HEK293 (cell line): ENCODE measurements at regions not wholly inside any gene's neighbourhood (a gene's known extent, or its start where the extent isn't known, plus 50 kb on each side); places are given as distances from the start of the nearest gene placed in this dataset.

Source experiments
- CTCF ChIA-PET: fragments of 350-600 bp; formaldehyde crosslinking; extraction: SDS; loops from one replicate; lab custom pipeline; 2021; ENCODE audit warnings: antibody characterized with exemption; lab: Yijun Ruan, JAX
- POLR2A ChIA-PET: fragments of 300-600 bp; formaldehyde crosslinking; extraction: SDS; loops from one replicate; lab custom pipeline; 2020; ENCODE audit warnings: antibody characterized with exemption, inconsistent platforms; lab: Yijun Ruan, JAX
- H3K27ac ChIP-seq: fragments of 200-500 bp; sonication (Bioruptor generic); 2 replicates; pipeline ENCODE4 v1.5.1; 2014; ENCODE audit warnings: low read depth, low read length, control low read depth, inconsistent platforms; ENCODE audit errors: extremely low read depth
- H3K36me3 ChIP-seq, 2 experiments: fragments of 200-500 bp in 1 of 2; sonication (Bioruptor generic) in 1 of 2; 1 replicate in 1 of 2; 2 replicates in 1 of 2; pipeline ENCODE4 v1.5.1; 2014 to 2017; ENCODE audit warnings: inconsistent platforms in 2 of 2, low read length in 2 of 2; ENCODE audit not compliant: control insufficient read depth in 2 of 2, insufficient read depth in 1 of 2
- H3K4me1 ChIP-seq: fragments of 200-500 bp; sonication (Bioruptor generic); 2 replicates; pipeline ENCODE4 v1.5.1; 2014; ENCODE audit warnings: mild to moderate bottlenecking, low read length, inconsistent platforms; ENCODE audit not compliant: control insufficient read depth, insufficient read depth
- H3K4me3 ChIP-seq: 2 replicates; pipeline ENCODE4 v1.5.1; 2011; ENCODE audit warnings: low read depth, mild to moderate bottlenecking, control low read depth, low read length, moderate library complexity
- H3K9me3 ChIP-seq: fragments of 200-500 bp; sonication (Bioruptor generic); 2 replicates; pipeline ENCODE4 v1.5.1; 2014; ENCODE audit warnings: low read depth, low read length, inconsistent platforms; ENCODE audit not compliant: control insufficient read depth, insufficient read depth
- BCL11A ChIP-seq: fragments of 450-650 bp; formaldehyde crosslinking; IDR thresholded peaks from 2 replicates; pipeline ENCODE4 v1.5.1; 2016; ENCODE audit warnings: low read depth, missing biosample characterization, missing genetic modification characterization
- OVOL3 ChIP-seq: fragments of 450-650 bp; formaldehyde crosslinking; IDR thresholded peaks from 2 replicates; pipeline ENCODE4 v1.5.1; 2016; ENCODE audit warnings: missing biosample characterization, missing genetic modification characterization
- RBAK ChIP-seq: fragments of 450-650 bp; formaldehyde crosslinking; IDR thresholded peaks from 2 replicates; pipeline ENCODE4 v1.5.1; 2016; ENCODE audit warnings: missing biosample characterization, missing genetic modification characterization
- REST ChIP-seq: fragments of 450-650 bp; formaldehyde crosslinking; IDR thresholded peaks from 2 replicates; pipeline ENCODE4 v1.5.1; 2016; ENCODE audit warnings: missing biosample characterization, missing genetic modification characterization
- ZBTB6 ChIP-seq: fragments of 450-650 bp; formaldehyde crosslinking; IDR thresholded peaks from 2 replicates; pipeline ENCODE4 v1.5.1; 2017; ENCODE audit warnings: missing biosample characterization, missing genetic modification characterization
- ZFP3 ChIP-seq: fragments of 450-650 bp; formaldehyde crosslinking; IDR thresholded peaks from 2 replicates; pipeline ENCODE4 v1.5.1; 2016; ENCODE audit warnings: low read depth, missing biosample characterization, missing genetic modification characterization
- ZNF202 ChIP-seq: fragments of 450-650 bp; formaldehyde crosslinking; IDR thresholded peaks from 2 replicates; pipeline ENCODE4 v1.5.1; 2016; ENCODE audit warnings: missing biosample characterization, missing genetic modification characterization, borderline replicate concordance
- ZNF302 ChIP-seq: fragments of 450-650 bp; formaldehyde crosslinking; IDR thresholded peaks from 2 replicates; pipeline ENCODE4 v1.5.1; 2016; ENCODE audit warnings: missing biosample characterization, missing genetic modification characterization, low read depth
- ZNF350 ChIP-seq: fragments of 450-650 bp; formaldehyde crosslinking; IDR thresholded peaks from 2 replicates; pipeline ENCODE4 v1.5.0; 2017; ENCODE audit warnings: missing biosample characterization, mild to moderate bottlenecking, missing genetic modification characterization
- ZNF366 ChIP-seq: fragments of 450-650 bp; formaldehyde crosslinking; conservative IDR thresholded peaks from 2 replicates; pipeline ENCODE4 v1.5.1; 2016; ENCODE audit warnings: missing biosample characterization, missing genetic modification characterization
- ZNF510 ChIP-seq: fragments of 450-650 bp; formaldehyde crosslinking; IDR thresholded peaks from 2 replicates; pipeline ENCODE4 v1.5.1; 2018; ENCODE audit warnings: mild to moderate bottlenecking, missing genetic modification characterization, missing biosample characterization; ENCODE audit not compliant: insufficient replicate concordance
- ZNF561 ChIP-seq: fragments of 450-650 bp; IDR thresholded peaks from 2 replicates; pipeline ENCODE4 v1.5.1; 2018; ENCODE audit warnings: missing biosample characterization, missing genetic modification characterization, borderline replicate concordance
- ZNF585B ChIP-seq: fragments of 450-650 bp; formaldehyde crosslinking; IDR thresholded peaks from 2 replicates; pipeline ENCODE4 v1.5.1; 2016; ENCODE audit warnings: missing biosample characterization, missing genetic modification characterization
- ZNF654 ChIP-seq: fragments of 450-650 bp; formaldehyde crosslinking; IDR thresholded peaks from 2 replicates; pipeline ENCODE4 v1.5.1; 2016; ENCODE audit warnings: low read depth, missing biosample characterization, missing genetic modification characterization
- ZNF664 ChIP-seq: fragments of 450-650 bp; formaldehyde crosslinking; IDR thresholded peaks from 2 replicates; pipeline ENCODE4 v1.5.1; 2016; ENCODE audit warnings: missing biosample characterization, missing genetic modification characterization
- ZNF701 ChIP-seq: fragments of 450-650 bp; formaldehyde crosslinking; IDR thresholded peaks from 2 replicates; pipeline ENCODE4 v1.5.1; 2016; ENCODE audit warnings: missing biosample characterization, missing genetic modification characterization
- ZNF777 ChIP-seq: fragments of 450-650 bp; formaldehyde crosslinking; IDR thresholded peaks from 2 replicates; pipeline ENCODE4 v1.5.1; 2017; ENCODE audit warnings: missing biosample characterization, missing genetic modification characterization, borderline replicate concordance
- ZNF843 ChIP-seq: fragments of 450-650 bp; formaldehyde crosslinking; IDR thresholded peaks from 2 replicates; pipeline ENCODE4 v1.5.1; 2016; ENCODE audit warnings: missing biosample characterization, missing genetic modification characterization
- ZSCAN16 ChIP-seq: fragments of 450-650 bp; formaldehyde crosslinking; IDR thresholded peaks from 2 replicates; pipeline ENCODE4 v1.5.1; 2016; ENCODE audit warnings: missing biosample characterization, missing genetic modification characterization
- TF ChIP-seq, protein P1 (sequence below): fragments of 450-650 bp; formaldehyde crosslinking; IDR thresholded peaks from 2 replicates; pipeline ENCODE4 v1.5.1; 2016; ENCODE audit warnings: missing biosample characterization, missing genetic modification characterization
- TF ChIP-seq, protein P2 (sequence below): fragments of 450-650 bp; formaldehyde crosslinking; optimal IDR thresholded peaks from 2 replicates; pipeline ENCODE3; 2016; ENCODE audit warnings: missing biosample characterization, mild to moderate bottlenecking, missing genetic modification characterization

DNA sequence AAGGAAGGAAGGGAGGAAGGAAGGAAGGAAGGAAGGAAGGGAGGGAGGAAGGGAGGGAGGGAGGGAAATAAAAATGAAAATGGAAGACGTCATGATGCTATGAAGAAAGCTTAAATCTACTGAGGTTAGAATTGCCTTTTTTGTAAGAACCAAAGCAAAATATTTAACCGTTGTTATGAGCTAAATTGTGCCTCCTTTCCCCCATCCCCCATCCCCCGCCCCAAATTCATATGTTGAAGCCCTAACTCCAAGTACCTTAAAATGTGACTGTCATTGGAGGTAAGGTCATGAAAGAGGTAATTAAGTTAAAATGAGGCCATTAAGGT, 80.1 kb upstream of the CXADR start:
- CTCF ChIA-PET: interaction anchor here (1.3 kb wide), 1 partner anchor 138 kb away, joined by 3 read pairs; no protein-coding TSS in a partner anchor
- no peaks in the 10 kb centered on the region for H3K9me3 ChIP-seq
- POLR2A ChIA-PET: no interaction called here
- no peak for TF ChIP-seq ZFP3
- TF ChIP-seq, protein P1, sequence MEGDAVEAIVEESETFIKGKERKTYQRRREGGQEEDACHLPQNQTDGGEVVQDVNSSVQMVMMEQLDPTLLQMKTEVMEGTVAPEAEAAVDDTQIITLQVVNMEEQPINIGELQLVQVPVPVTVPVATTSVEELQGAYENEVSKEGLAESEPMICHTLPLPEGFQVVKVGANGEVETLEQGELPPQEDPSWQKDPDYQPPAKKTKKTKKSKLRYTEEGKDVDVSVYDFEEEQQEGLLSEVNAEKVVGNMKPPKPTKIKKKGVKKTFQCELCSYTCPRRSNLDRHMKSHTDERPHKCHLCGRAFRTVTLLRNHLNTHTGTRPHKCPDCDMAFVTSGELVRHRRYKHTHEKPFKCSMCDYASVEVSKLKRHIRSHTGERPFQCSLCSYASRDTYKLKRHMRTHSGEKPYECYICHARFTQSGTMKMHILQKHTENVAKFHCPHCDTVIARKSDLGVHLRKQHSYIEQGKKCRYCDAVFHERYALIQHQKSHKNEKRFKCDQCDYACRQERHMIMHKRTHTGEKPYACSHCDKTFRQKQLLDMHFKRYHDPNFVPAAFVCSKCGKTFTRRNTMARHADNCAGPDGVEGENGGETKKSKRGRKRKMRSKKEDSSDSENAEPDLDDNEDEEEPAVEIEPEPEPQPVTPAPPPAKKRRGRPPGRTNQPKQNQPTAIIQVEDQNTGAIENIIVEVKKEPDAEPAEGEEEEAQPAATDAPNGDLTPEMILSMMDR: no peak
- no peak for TF ChIP-seq ZNF654 (tag by site-specific recombination)
- TF ChIP-seq, all 188 proteins: peak for 0
- Histone ChIP-seq H3K4me3 (no peak overlapping the region), H3K4me1 (peaks cover 12% of the 10 kb centered on the region), H3K36me3 (no peaks in the 10 kb centered on the region), H3K27ac (no peak overlapping the region)

DNA sequence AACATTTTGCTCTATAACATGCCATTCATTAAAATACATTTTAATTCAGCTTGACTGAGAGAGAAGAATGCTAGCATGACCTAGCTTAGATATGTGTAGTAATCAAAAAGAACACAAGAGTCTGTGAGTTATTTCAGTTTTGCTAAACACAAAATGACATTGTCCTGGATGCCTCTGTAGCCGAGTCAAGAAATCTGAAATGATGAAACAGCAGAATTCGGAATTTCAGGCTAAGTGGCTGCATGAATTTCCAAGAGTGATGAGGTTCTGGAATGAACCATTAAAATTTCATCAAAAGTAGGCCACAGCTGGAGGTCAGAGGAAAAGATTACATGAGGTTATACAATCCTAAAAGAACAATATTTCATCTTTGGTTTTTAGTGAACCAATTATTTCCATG, 79.1 kb upstream of the CXADR start:
- CTCF ChIA-PET: interaction anchor here (0.7 kb wide), 1 partner anchor 18 kb away, joined by 4 read pairs; no protein-coding TSS in a partner anchor
- Histone ChIP-seq H3K36me3 (no peaks in the 10 kb centered on the region), H3K4me3 (no peak overlapping the region), H3K27ac (no peak overlapping the region), H3K4me1 (peaks cover 20% of the 10 kb centered on the region), H3K9me3 (no peaks in the 10 kb centered on the region)
- POLR2A ChIA-PET: no interaction called here
- TF ChIP-seq, protein P2, sequence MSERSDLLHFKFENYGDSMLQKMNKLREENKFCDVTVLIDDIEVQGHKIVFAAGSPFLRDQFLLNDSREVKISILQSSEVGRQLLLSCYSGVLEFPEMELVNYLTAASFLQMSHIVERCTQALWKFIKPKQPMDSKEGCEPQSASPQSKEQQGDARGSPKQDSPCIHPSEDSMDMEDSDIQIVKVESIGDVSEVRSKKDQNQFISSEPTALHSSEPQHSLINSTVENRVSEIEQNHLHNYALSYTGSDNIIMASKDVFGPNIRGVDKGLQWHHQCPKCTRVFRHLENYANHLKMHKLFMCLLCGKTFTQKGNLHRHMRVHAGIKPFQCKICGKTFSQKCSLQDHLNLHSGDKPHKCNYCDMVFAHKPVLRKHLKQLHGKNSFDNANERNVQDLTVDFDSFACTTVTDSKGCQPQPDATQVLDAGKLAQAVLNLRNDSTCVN (tag by site-specific recombination): no peak
- TF ChIP-seq ZNF350 (tag by site-specific recombination): no peak
- TF ChIP-seq OVOL3 (tag by site-specific recombination): no peak
- no peak for TF ChIP-seq ZSCAN16 (tag by site-specific recombination)
- no peak for TF ChIP-seq ZNF777 (tag by site-specific recombination)
- no peak for TF ChIP-seq BCL11A
- no peak for TF ChIP-seq REST (tag by site-specific recombination)
- TF ChIP-seq ZBTB6 (tag by site-specific recombination): no peak
- TF ChIP-seq ZNF510 (tag by site-specific recombination): no peak
- no peak for TF ChIP-seq ZNF701 (tag by site-specific recombination)
- no peak for TF ChIP-seq ZNF843 (tag by site-specific recombination)
- no peak for TF ChIP-seq ZNF366
- TF ChIP-seq ZNF664: no peak
- TF ChIP-seq ZNF585B (tag by site-specific recombination): no peak
- TF ChIP-seq ZNF202: no peak
- no peak for TF ChIP-seq ZNF561 (tag by site-specific recombination)
- TF ChIP-seq ZNF302 (tag by site-specific recombination): no peak
- TF ChIP-seq RBAK (tag by site-specific recombination): no peak
